Astrocyte (in vitro differentiated cells and primary cell): ENCODE measurements at regions not wholly inside any gene's neighbourhood (a gene's known extent, or its start where the extent isn't known, plus 50 kb on each side); places are given as distances from the start of the nearest gene placed in this dataset.

Source experiments
- DNase-seq: peaks from one replicate; pipeline ENCODE4 v3.0.0-alpha.2; 2010; ENCODE audit warnings: low read depth
- FAIRE-seq: peaks from 2 replicates; lab custom pipeline; 2011; peaks lifted over from hg19 to GRCh38; lab: Jason Lieb, UNC
- H2AFZ ChIP-seq: 2 replicates; pipeline ENCODE4 v1.6.0; 2012; ENCODE audit warnings: low read depth, low read length, inconsistent platforms
- H3K27ac ChIP-seq: 2 replicates; pipeline ENCODE4 v1.5.1; 2011; ENCODE audit warnings: low read depth, low read length, inconsistent platforms
- H3K27me3 ChIP-seq: 2 replicates; pipeline ENCODE4 v1.6.0; 2011; ENCODE audit warnings: low read length, inconsistent platforms; ENCODE audit not compliant: insufficient read depth
- H3K36me3 ChIP-seq: 2 replicates; pipeline ENCODE4 v1.5.1; 2011; ENCODE audit warnings: low read length, inconsistent platforms; ENCODE audit not compliant: insufficient read depth
- H3K4me1 ChIP-seq: 2 replicates; pipeline ENCODE4 v1.5.1; 2011; ENCODE audit warnings: low read length, inconsistent platforms; ENCODE audit not compliant: insufficient read depth
- H3K4me2 ChIP-seq: 2 replicates; pipeline ENCODE4 v1.6.0; 2012; ENCODE audit warnings: low read length, inconsistent platforms
- H3K4me3 ChIP-seq: 2 replicates; pipeline ENCODE4 v1.5.1; 2011; ENCODE audit warnings: low read depth, mild to moderate bottlenecking, low read length, inconsistent platforms; ENCODE audit not compliant: insufficient read depth
- H3K79me2 ChIP-seq: 2 replicates; pipeline ENCODE4 v1.6.0; 2012; ENCODE audit warnings: mild to moderate bottlenecking, low read length, inconsistent platforms; ENCODE audit not compliant: insufficient read depth
- H3K9ac ChIP-seq: 2 replicates; pipeline ENCODE4 v1.6.0; 2012; ENCODE audit warnings: mild to moderate bottlenecking, low read length, inconsistent platforms
- H3K9me3 ChIP-seq: 2 replicates; pipeline ENCODE4 v1.5.1; 2012; ENCODE audit warnings: low read depth, mild to moderate bottlenecking, low read length, inconsistent platforms; ENCODE audit not compliant: insufficient read depth
- H4K20me1 ChIP-seq: 2 replicates; pipeline ENCODE4 v1.6.0; 2012; ENCODE audit warnings: low read length, inconsistent platforms; ENCODE audit not compliant: insufficient read depth
- H3K27ac Mint-ChIP-seq: one replicate; pipeline ENCODE4 v1.8.0; 2021; ENCODE audit warnings: mild to moderate bottlenecking, mixed read lengths; ENCODE audit not compliant: unreplicated experiment
- H3K27me3 Mint-ChIP-seq: one replicate; pipeline ENCODE4 v1.8.0; 2021; ENCODE audit warnings: low read depth, mixed read lengths; ENCODE audit not compliant: unreplicated experiment
- H3K36me3 Mint-ChIP-seq: one replicate; pipeline ENCODE4 v1.8.0; 2021; ENCODE audit warnings: low read depth, mixed read lengths; ENCODE audit not compliant: unreplicated experiment
- H3K4me1 Mint-ChIP-seq: one replicate; pipeline ENCODE4 v1.8.0; 2021; ENCODE audit warnings: low read depth, mixed read lengths; ENCODE audit not compliant: unreplicated experiment
- H3K4me3 Mint-ChIP-seq: one replicate; pipeline ENCODE4 v1.8.0; 2021; ENCODE audit warnings: mild to moderate bottlenecking, moderate library complexity, mixed read lengths; ENCODE audit not compliant: unreplicated experiment
- H3K9me3 Mint-ChIP-seq: one replicate; pipeline ENCODE4 v1.8.0; 2021; ENCODE audit warnings: mild to moderate bottlenecking, mixed read lengths; ENCODE audit not compliant: unreplicated experiment
- CTCF ChIP-seq: IDR thresholded peaks from 2 replicates; pipeline ENCODE4 v1.5.1; 2011; ENCODE audit warnings: low read depth, mild to moderate bottlenecking, inconsistent platforms, low read length, moderate library complexity; ENCODE audit not compliant: insufficient read depth
- EZH2 ChIP-seq: IDR thresholded peaks from 2 replicates; pipeline ENCODE4 v1.6.1; 2012; ENCODE audit warnings: mild to moderate bottlenecking, low read length, inconsistent platforms; ENCODE audit not compliant: insufficient read depth

- Histone ChIP-seq H3K9ac (no peak overlapping the region), H3K4me1 (no peaks in the 10 kb centered on the region), H3K27me3 (no peaks in the 10 kb centered on the region), H4K20me1 (no peaks in the 10 kb centered on the region), H3K4me3 (no peak overlapping the region), H2AFZ (no peak overlapping the region), H3K79me2 (no peaks in the 10 kb centered on the region), H3K9me3 (no peaks in the 10 kb centered on the region), H3K4me2 (no peak overlapping the region), H3K36me3 (no peaks in the 10 kb centered on the region), H3K27ac (no peak overlapping the region)
- no peak for DNase-seq
- Mint-ChIP-seq H3K4me3 (no peak overlapping the region), H3K4me1 (no peaks in the 10 kb centered on the region), H3K9me3 (no peaks in the 10 kb centered on the region), H3K36me3 (no peaks in the 10 kb centered on the region), H3K27ac (no peak overlapping the region), H3K27me3 (no peaks in the 10 kb centered on the region)
- TF ChIP-seq EZH2, result no peak
- FAIRE-seq, result no peak
Measured at GRCh38 chr18:67644226-67644625, 127.7 kb upstream of the DSEL start.

GRCh38 chr18:67639872-67640271 is 123.4 kb upstream of the DSEL start:
- Histone ChIP-seq H3K4me3 (no peak overlapping the region), H3K4me2 (no peak overlapping the region), H4K20me1 (no peaks in the 10 kb centered on the region), H3K36me3 (no peaks in the 10 kb centered on the region), H3K27ac (no peak overlapping the region), H3K27me3 (no peaks in the 10 kb centered on the region), H2AFZ (no peak overlapping the region), H3K79me2 (no peaks in the 10 kb centered on the region), H3K9ac (no peak overlapping the region), H3K9me3 (no peaks in the 10 kb centered on the region), H3K4me1 (no peaks in the 10 kb centered on the region)
- DNase-seq (no peak), FAIRE-seq (no peak)
- Mint-ChIP-seq H3K4me3 (no peak overlapping the region), H3K36me3 (no peaks in the 10 kb centered on the region), H3K9me3 (no peaks in the 10 kb centered on the region), H3K4me1 (no peaks in the 10 kb centered on the region), H3K27me3 (no peaks in the 10 kb centered on the region), H3K27ac (no peak overlapping the region)
- TF ChIP-seq EZH2, result no peak
- TF ChIP-seq CTCF, result no peak

GRCh38 chr18:67636597-67637385 is 120.3 kb upstream of the DSEL start:
- no peaks in the 10 kb centered on the region for H3K9me3 Mint-ChIP-seq
- Histone ChIP-seq H3K36me3 (no peaks in the 10 kb centered on the region), H2AFZ (no peak overlapping the region), H3K9ac (no peak overlapping the region), H3K27me3 (no peaks in the 10 kb centered on the region), H4K20me1 (no peaks in the 10 kb centered on the region), H3K4me2 (no peak overlapping the region), H3K79me2 (no peaks in the 10 kb centered on the region), H3K4me1 (no peaks in the 10 kb centered on the region), H3K27ac (no peak overlapping the region), H3K9me3 (no peaks in the 10 kb centered on the region), H3K4me3 (no peak overlapping the region)
- no peak overlapping the region for H3K27ac Mint-ChIP-seq
- TF ChIP-seq EZH2 (no peak), CTCF (no peak)
- H3K4me1 Mint-ChIP-seq, result peaks cover 3% of the 10 kb centered on the region
- H3K36me3 Mint-ChIP-seq, result no peaks in the 10 kb centered on the region
- no peaks in the 10 kb centered on the region for H3K27me3 Mint-ChIP-seq
- FAIRE-seq (no peak), DNase-seq (no peak)
- no peak overlapping the region for H3K4me3 Mint-ChIP-seq
